OCI-M2 (cell line): ENCODE measurements at regions not wholly inside any gene's neighbourhood (a gene's known extent, or its start where the extent isn't known, plus 50 kb on each side); places are given as distances from the start of the nearest gene placed in this dataset.
"Not testable (repeated sequence)": the region's sequence is repeated elsewhere in the genome, so short reads cannot be mapped to it uniquely, and the experiment has no call there.

ENCODE experiments used
- DNase-seq: peaks from one replicate; lab custom pipeline; 2025; ENCODE audit not compliant: unreplicated experiment; lab: John Stamatoyannopoulos, UW

- DNase-seq: no peak
Measured at GRCh38 chr14:82655770-82656169, 1122.1 kb upstream of the SEL1L start.

- no peak for DNase-seq
Measured at GRCh38 chr14:82657186-82657675, 1123.6 kb upstream of the SEL1L start.

- no peak for DNase-seq
Measured at GRCh38 chr14:82661258-82661657, 1127.6 kb upstream of the SEL1L start.

GRCh38 chr14:82667006-82667405 lies 1133.4 kb upstream of the SEL1L start:
- no peak for DNase-seq

GRCh38 chr14:82667501-82667900 lies 1133.8 kb upstream of the SEL1L start:
- no peak for DNase-seq

- DNase-seq: no peak
Measured at GRCh38 chr14:82676403-82676802, 1142.8 kb upstream of the SEL1L start.

- DNase-seq: no peak
Measured at GRCh38 chr14:82689948-82690347, 1156.3 kb upstream of the SEL1L start.

GRCh38 chr14:82691191-82691590 lies 1157.5 kb upstream of the SEL1L start:
- DNase-seq: not testable (repeated sequence)

GRCh38 chr14:82694820-82695219 lies 1161.2 kb upstream of the SEL1L start:
- no peak for DNase-seq

GRCh38 chr14:82704218-82704617 lies 1170.6 kb upstream of the SEL1L start:
- no peak for DNase-seq

GRCh38 chr14:82710267-82710841 lies 1176.7 kb upstream of the SEL1L start:
- DNase-seq: peak; percentile 29

GRCh38 chr14:82719617-82720016 lies 1186.0 kb upstream of the SEL1L start:
- no peak for DNase-seq

- no peak for DNase-seq
Measured at GRCh38 chr14:82720431-82720830, 1186.8 kb upstream of the SEL1L start.

- DNase-seq: no peak
Measured at GRCh38 chr14:82720946-82721345, 1187.3 kb upstream of the SEL1L start.

- DNase-seq: no peak
Measured at GRCh38 chr14:82724316-82724715, 1190.7 kb upstream of the SEL1L start.

- no peak for DNase-seq
Measured at GRCh38 chr14:82725213-82725612, 1191.6 kb upstream of the SEL1L start.

- DNase-seq: no peak
Measured at GRCh38 chr14:82731526-82731925, 1197.9 kb upstream of the SEL1L start.

GRCh38 chr14:82740547-82740946 lies 1206.9 kb upstream of the SEL1L start:
- no peak for DNase-seq

GRCh38 chr14:82755476-82755875 lies 1221.8 kb upstream of the SEL1L start:
- no peak for DNase-seq

GRCh38 chr14:82755923-82756322 lies 1222.3 kb upstream of the SEL1L start:
- no peak for DNase-seq

GRCh38 chr14:82757776-82758175 lies 1224.1 kb upstream of the SEL1L start:
- no peak for DNase-seq

GRCh38 chr14:82759656-82760055 lies 1226.0 kb upstream of the SEL1L start:
- DNase-seq: no peak

GRCh38 chr14:82766123-82766522 lies 1232.5 kb upstream of the SEL1L start:
- DNase-seq: no peak
